Left lung (tissue), 4 donors: ENCODE measurements at regions not wholly inside any gene's neighbourhood (a gene's known extent, or its start where the extent isn't known, plus 50 kb on each side); places are given as distances from the start of the nearest gene placed in this dataset.

Experiments
- ATAC-seq: fragments of 200-7000 bp; cut with Tn5 transposase; one replicate; pipeline ENCODE4 v1.9.1; 2020; ENCODE audit warnings: moderate library complexity
- DNase-seq, 4 donors: peaks; one replicate each; pipeline ENCODE4 v3.0.0-alpha.2; 2013 to 2020
- H3K27ac ChIP-seq, 2 donors: fragments of 200-600 bp; sonication (generic) in 1 of 2; one replicate each; pipeline versions ENCODE4 v1.5.0 to v1.8.0; 2020 to 2021
- H3K27me3 ChIP-seq, 2 donors: fragments of 200-600 bp; sonication (generic) in 1 of 2; one replicate each; pipeline versions ENCODE4 v1.5.0 to v1.8.0; 2020 to 2021
- H3K36me3 ChIP-seq, 2 donors: fragments of 200-600 bp; sonication (generic) in 1 of 2; one replicate each; pipeline versions ENCODE4 v1.5.0 to v1.8.0; 2020 to 2021
- H3K4me1 ChIP-seq, 2 donors: fragments of 200-600 bp; one replicate each; pipeline ENCODE4 v1.8.0; 2021
- H3K4me3 ChIP-seq, 2 donors: fragments of 200-600 bp; sonication (generic) in 1 of 2; one replicate each; pipeline versions ENCODE4 v1.5.0 to v1.8.0; 2020 to 2021; ENCODE audit warnings: mild to moderate bottlenecking in 1 of 2
- H3K9me3 ChIP-seq, 2 donors: fragments of 200-600 bp; sonication (generic) in 1 of 2; one replicate each; pipeline versions ENCODE4 v1.5.0 to v1.8.0; 2020 to 2021
- CTCF ChIP-seq, 2 donors: fragments of 200-600 bp; sonication (generic) in 1 of 2; IDR thresholded peaks; one replicate each; pipeline versions ENCODE4 v1.5.0 to v1.8.0; 2021; ENCODE audit warnings: antibody characterized with exemption in 2 of 2
- intact Hi-C, 2 donors: fragments of 100-400 bp; cut with DNase I; formaldehyde crosslinking; loops; one replicate each; pipeline versions ENCODE4 v1.11.2 to v1.14.2; 2022
- donor health status: DM: no; HTN: yes; CAD: no.
- donor health status: DM: no; HTN: no; CAD: no.

GRCh38 chr20:22821796-22822195 lies 213.3 kb upstream of the SSTR4 start:
- TF ChIP-seq CTCF (IDR thresholded peaks at IDR 0.05) = no peak
- Histone ChIP-seq H3K27ac (no peak overlapping the region), H3K4me3 (no peak overlapping the region), H3K9me3 (no peaks in the 10 kb centered on the region), H3K27me3 (no peaks in the 10 kb centered on the region), H3K4me1 (no peaks in the 10 kb centered on the region), H3K36me3 (no peaks in the 10 kb centered on the region)
- ATAC-seq (no peak), DNase-seq (no peak)
- intact Hi-C loops = no loop called here

- no peak for TF ChIP-seq CTCF (IDR thresholded peaks at IDR 0.05)
- H3K9me3 ChIP-seq = no peaks in the 10 kb centered on the region
- H3K4me1 ChIP-seq = no peaks in the 10 kb centered on the region
- H3K27ac ChIP-seq = no peak overlapping the region
- DNase-seq (no peak), ATAC-seq (no peak)
- H3K36me3 ChIP-seq = no peaks in the 10 kb centered on the region
- no peak overlapping the region for H3K4me3 ChIP-seq
- no peaks in the 10 kb centered on the region for H3K27me3 ChIP-seq
- intact Hi-C loops = no loop called here
These were observed 212.0 kb upstream of the SSTR4 start for GRCh38 chr20:22823119-22823518.

- intact Hi-C loops = no loop called here
- DNase-seq = no peak
- Histone ChIP-seq H3K27ac (no peak overlapping the region), H3K36me3 (no peaks in the 10 kb centered on the region), H3K4me1 (no peaks in the 10 kb centered on the region), H3K4me3 (no peak overlapping the region), H3K9me3 (no peaks in the 10 kb centered on the region), H3K27me3 (no peaks in the 10 kb centered on the region)
- no peak for ATAC-seq
- TF ChIP-seq CTCF (IDR thresholded peaks at IDR 0.05) = no peak
These were observed 211.0 kb upstream of the SSTR4 start for GRCh38 chr20:22824077-22824476.

- TF ChIP-seq CTCF (IDR thresholded peaks at IDR 0.05) = no peak
- H3K27ac ChIP-seq = no peak overlapping the region
- H3K4me1 ChIP-seq = no peaks in the 10 kb centered on the region
- DNase-seq = no peak
- no peaks in the 10 kb centered on the region for H3K9me3 ChIP-seq
- no peak for ATAC-seq
- no peaks in the 10 kb centered on the region for H3K27me3 ChIP-seq
- H3K36me3 ChIP-seq = no peaks in the 10 kb centered on the region
- intact Hi-C loops = no loop called here
- H3K4me3 ChIP-seq = no peak overlapping the region
These were observed 210.0 kb upstream of the SSTR4 start for GRCh38 chr20:22825076-22825475.

GRCh38 chr20:22825546-22825945 lies 209.6 kb upstream of the SSTR4 start:
- Histone ChIP-seq H3K9me3 (no peaks in the 10 kb centered on the region), H3K27me3 (no peaks in the 10 kb centered on the region), H3K4me3 (no peak overlapping the region), H3K27ac (no peak overlapping the region), H3K4me1 (no peaks in the 10 kb centered on the region), H3K36me3 (no peaks in the 10 kb centered on the region)
- ATAC-seq = no peak
- DNase-seq = no peak
- TF ChIP-seq CTCF (IDR thresholded peaks at IDR 0.05) = no peak
- intact Hi-C loops = no loop called here
